ENCODE measurements at regions not wholly inside any gene's neighbourhood (a gene's known extent, or its start where the extent isn't known, plus 50 kb on each side); places are given as distances from the start of the nearest gene placed in this dataset.

DNA sequence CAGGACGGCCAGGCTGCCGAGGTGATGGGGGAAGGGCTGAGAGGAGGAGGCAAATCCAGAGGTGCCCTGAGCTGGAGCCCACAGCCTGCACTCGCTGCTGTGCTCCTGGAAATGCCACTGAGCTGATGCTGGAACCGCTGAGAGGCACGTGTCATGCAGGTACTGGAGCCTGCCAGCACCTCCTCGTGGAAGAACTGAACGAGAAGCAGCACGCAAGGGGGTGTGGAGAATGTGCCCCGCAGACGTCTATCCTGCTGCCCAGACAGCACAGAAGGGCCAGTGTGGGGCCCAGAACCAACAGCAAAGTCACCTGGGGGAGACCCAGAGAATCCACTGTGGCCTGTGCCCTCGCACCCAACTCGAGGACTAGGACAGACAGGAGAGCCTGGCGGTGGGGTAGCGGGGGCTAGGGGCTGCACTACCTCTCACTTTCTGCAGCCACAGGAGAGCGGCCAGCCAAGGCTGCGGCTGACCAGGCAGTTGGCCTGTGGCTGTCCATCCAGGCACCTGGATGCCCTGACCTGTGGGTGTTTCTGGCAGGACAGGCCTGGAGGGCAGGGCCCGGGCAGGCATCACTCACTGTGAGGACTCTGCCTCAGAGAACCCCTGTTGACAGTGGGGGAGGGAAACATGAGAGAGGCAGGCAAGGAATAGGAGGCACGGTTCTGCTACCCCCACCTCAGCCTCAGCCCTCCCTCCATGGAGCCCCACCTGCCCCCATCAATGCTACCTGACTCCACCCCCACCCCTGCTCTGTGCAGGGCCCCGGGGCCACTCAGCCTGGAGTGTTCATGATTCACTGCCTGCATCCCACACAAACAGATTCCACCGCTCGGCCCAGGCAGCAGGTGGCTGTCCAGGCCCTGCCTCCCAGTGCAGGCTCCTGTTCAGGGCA lies 213.1 kb downstream of the TBC1D2B start (continued):
- TF ChIP-seq, protein P1, sequence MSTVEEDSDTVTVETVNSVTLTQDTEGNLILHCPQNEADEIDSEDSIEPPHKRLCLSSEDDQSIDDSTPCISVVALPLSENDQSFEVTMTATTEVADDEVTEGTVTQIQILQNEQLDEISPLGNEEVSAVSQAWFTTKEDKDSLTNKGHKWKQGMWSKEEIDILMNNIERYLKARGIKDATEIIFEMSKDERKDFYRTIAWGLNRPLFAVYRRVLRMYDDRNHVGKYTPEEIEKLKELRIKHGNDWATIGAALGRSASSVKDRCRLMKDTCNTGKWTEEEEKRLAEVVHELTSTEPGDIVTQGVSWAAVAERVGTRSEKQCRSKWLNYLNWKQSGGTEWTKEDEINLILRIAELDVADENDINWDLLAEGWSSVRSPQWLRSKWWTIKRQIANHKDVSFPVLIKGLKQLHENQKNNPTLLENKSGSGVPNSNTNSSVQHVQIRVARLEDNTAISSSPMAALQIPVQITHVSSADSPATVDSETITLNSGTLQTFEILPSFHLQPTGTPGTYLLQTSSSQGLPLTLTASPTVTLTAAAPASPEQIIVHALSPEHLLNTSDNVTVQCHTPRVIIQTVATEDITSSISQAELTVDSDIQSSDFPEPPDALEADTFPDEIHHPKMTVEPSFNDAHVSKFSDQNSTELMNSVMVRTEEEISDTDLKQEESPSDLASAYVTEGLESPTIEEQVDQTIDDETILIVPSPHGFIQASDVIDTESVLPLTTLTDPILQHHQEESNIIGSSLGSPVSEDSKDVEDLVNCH (CRISPR knock-in tag; IDR thresholded peaks at IDR 0.05) = no peak
- TF ChIP-seq ZNF264 (CRISPR knock-in tag; IDR thresholded peaks at IDR 0.05) = no peak
- TF ChIP-seq MIER2 (CRISPR knock-in tag; IDR thresholded peaks at IDR 0.05) = no peak
- no peak for TF ChIP-seq KDM6A (CRISPR knock-in tag; IDR thresholded peaks at IDR 0.05; ENCODE audit: low read depth)

DNA sequence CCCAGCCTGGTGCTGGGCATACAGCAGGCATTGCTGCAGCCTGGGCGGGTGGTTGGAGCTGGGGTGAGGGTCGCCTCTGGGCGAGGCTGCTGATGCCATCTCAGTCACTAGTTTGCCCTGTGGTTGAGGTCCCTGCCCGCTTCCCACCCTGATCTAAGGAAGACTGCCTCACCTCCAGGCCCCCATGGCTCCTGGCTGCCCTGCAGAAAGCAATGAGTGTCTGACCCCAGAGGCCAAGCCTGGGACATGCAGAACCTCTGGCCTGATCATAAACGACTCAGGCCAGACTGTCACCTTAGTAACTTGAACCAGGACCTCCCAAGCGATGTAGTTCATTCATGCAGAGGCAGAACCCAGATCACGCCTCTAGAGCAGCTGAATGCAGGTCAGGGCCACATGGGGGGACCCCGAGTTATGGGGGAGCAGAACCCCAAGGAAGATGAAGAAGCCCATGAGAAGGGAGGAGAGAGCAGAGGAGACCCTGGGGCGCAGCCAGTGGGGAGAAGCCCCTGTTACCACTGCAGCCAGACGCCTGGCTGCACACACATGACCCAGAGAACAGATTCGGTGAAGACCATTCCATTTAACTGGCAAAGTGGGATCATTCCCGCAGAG lies 213.9 kb downstream of the TBC1D2B start:
- no peak for DNase-seq (ENCODE audit: low spot score)
- ChIA-PET CTCF (ENCODE audit: low intra/inter-chr PET ratio, low total read pairs) (no interaction called here), POLR2A (no interaction called here)
- no peaks in the 10 kb centered on the region for H4K20me1 ChIP-seq (ENCODE audit: insufficient read depth, low read length)
- ATAC-seq = no peak
- BruUV-seq (replicated peaks) = no TSS peak
- in situ Hi-C loops (cut with HindIII; ENCODE audit: extremely low pct_ligation_motif_present, low pct_unique_long_range_greater_than_20kb) (no loop called here), intact Hi-C loops (cut with micrococcal nuclease; ENCODE audit: unreplicated experiment) (no loop called here)
- no peak for FAIRE-seq
- H3K79me2 ChIP-seq (ENCODE audit: insufficient read depth, low read length) = no peaks in the 10 kb centered on the region
- H3K27ac ChIP-seq (ENCODE audit: extremely low read length, insufficient read depth, low read length) = no peak overlapping the region
- TF ChIP-seq MED13 (CRISPR knock-in tag; IDR thresholded peaks at IDR 0.05) = no peak
- TF ChIP-seq, protein P2, sequence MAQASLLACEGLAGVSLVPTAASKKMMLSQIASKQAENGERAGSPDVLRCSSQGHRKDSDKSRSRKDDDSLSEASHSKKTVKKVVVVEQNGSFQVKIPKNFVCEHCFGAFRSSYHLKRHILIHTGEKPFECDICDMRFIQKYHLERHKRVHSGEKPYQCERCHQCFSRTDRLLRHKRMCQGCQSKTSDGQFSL (CRISPR knock-in tag; IDR thresholded peaks at IDR 0.05) = no peak
- no peak for TF ChIP-seq PAWR (CRISPR knock-in tag; IDR thresholded peaks at IDR 0.05; ENCODE audit: borderline replicate concordance)
- TF ChIP-seq XRCC5 (optimal IDR thresholded peaks at IDR 0.05; ENCODE audit: low read length) = no peak
- no peak for TF ChIP-seq MTF2 (CRISPR knock-in tag; IDR thresholded peaks at IDR 0.05; ENCODE audit: borderline replicate concordance)
- TF ChIP-seq ZNF335 (CRISPR knock-in tag; IDR thresholded peaks at IDR 0.05) = no peak
- no peak for TF ChIP-seq ZNF569 (CRISPR knock-in tag; IDR thresholded peaks at IDR 0.05; ENCODE audit: borderline replicate concordance)
- TF ChIP-seq RBAK (CRISPR knock-in tag; IDR thresholded peaks at IDR 0.05) = no peak
- no peak for TF ChIP-seq RNF2 (conservative IDR thresholded peaks at IDR 0.05; ENCODE audit: low read depth)
- TF ChIP-seq HNRNPL (IDR thresholded peaks at IDR 0.05; ENCODE audit: low read depth, low read length) = no peak
- TF ChIP-seq ZNF432 (CRISPR knock-in tag; IDR thresholded peaks at IDR 0.05; ENCODE audit: borderline replicate concordance) = no peak
- no peak for TF ChIP-seq CHCHD3 (CRISPR knock-in tag; IDR thresholded peaks at IDR 0.05)
- no peak overlapping the region for H2AFZ ChIP-seq (ENCODE audit: low read length)
- H3K36me3 ChIP-seq (replicated peaks in 1 of 2; ENCODE audit: control insufficient read depth in 1 of 2, insufficient read depth in 2 of 2, low read length in 2 of 2) = no peaks in the 10 kb centered on the region
- H3K4me3 ChIP-seq (replicated peaks in 1 of 3; ENCODE audit: insufficient read depth in 1 of 3, low read depth in 2 of 3, low read length in 3 of 3) = no peak overlapping the region
- H3K4me1 ChIP-seq (ENCODE audit: insufficient read depth, low read length) = peaks cover 11% of the 10 kb centered on the region
- WGBS (ENCODE audit: low lambda C conversion rate) = 11% methylated on average over 7 of the region's 12 CpGs
- peaks cover 4 to 16% of the 10 kb centered on the region in 2 experiments; a peak in 4 of 5 replicates for H3K27me3 ChIP-seq (ENCODE audit: control insufficient read depth in 1 of 2, insufficient read depth in 2 of 2, low read length in 2 of 2)
- no peaks in the 10 kb centered on the region for H3K9me3 ChIP-seq (ENCODE audit: low read length)
- no peak overlapping the region for H3K9ac ChIP-seq (ENCODE audit: insufficient read depth, low read depth, low read length)
- H3K4me2 ChIP-seq (ENCODE audit: low read depth, low read length) = no peak overlapping the region
